22Rv1 (cell line): ENCODE measurements at regions not wholly inside any gene's neighbourhood (a gene's known extent, or its start where the extent isn't known, plus 50 kb on each side); places are given as distances from the start of the nearest gene placed in this dataset.

Experiments
- H3K27ac ChIP-seq: fragments of 450-650 bp; 2 replicates; pipeline ENCODE4 v1.5.1; 2017
- ZFX ChIP-seq: fragments of 450-650 bp; IDR thresholded peaks from 2 replicates; pipeline ENCODE4 v1.6.1; 2017; ENCODE audit warnings: antibody characterized with exemption, borderline replicate concordance
- TF ChIP-seq, protein P1 (sequence below): fragments of 450-650 bp; IDR thresholded peaks from 2 replicates; pipeline ENCODE4 v1.5.1; 2017; ENCODE audit warnings: mild to moderate bottlenecking

DNA sequence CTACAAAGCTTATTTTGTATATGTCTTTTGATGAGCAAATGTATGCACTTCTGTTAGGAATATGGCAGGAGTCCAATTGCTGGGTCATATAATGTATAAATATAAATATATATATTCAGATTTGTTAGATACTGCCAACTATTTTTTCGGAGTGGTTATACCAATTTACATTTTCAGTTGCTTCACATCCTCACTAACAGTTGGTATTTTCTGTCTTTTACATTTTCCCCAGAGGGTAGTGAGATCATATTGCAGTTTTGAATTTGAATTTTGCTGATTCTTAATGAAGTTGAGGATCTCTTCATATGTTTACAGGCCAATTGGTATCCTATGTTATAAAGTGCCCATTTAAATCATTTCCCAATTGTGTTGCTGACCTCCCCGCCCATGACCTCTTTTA lies 139.0 kb upstream of the KCNMB2 start:
- TF ChIP-seq, protein P1, sequence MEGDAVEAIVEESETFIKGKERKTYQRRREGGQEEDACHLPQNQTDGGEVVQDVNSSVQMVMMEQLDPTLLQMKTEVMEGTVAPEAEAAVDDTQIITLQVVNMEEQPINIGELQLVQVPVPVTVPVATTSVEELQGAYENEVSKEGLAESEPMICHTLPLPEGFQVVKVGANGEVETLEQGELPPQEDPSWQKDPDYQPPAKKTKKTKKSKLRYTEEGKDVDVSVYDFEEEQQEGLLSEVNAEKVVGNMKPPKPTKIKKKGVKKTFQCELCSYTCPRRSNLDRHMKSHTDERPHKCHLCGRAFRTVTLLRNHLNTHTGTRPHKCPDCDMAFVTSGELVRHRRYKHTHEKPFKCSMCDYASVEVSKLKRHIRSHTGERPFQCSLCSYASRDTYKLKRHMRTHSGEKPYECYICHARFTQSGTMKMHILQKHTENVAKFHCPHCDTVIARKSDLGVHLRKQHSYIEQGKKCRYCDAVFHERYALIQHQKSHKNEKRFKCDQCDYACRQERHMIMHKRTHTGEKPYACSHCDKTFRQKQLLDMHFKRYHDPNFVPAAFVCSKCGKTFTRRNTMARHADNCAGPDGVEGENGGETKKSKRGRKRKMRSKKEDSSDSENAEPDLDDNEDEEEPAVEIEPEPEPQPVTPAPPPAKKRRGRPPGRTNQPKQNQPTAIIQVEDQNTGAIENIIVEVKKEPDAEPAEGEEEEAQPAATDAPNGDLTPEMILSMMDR = no peak
- no peak for TF ChIP-seq ZFX
- no peak overlapping the region for H3K27ac ChIP-seq

DNA sequence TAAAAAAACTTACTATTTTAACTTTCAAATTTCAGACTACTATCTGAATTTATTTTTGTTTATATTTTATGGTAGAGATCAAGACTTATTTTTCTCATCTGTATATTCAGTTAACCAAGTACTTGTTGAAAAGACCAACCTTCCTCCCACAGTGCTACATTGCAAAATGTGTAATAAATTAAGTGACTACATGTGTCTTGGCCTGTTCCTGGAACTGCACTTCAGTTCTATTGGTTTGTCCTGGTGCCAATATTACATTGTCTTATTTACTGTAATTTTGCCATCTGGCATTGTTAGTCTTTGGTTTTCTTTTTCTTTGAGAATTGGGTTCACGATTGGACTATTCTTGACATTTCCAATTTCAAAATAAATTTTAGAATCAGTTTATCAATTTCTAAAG lies 138.4 kb upstream of the KCNMB2 start:
- no peak for TF ChIP-seq ZFX
- TF ChIP-seq, protein P1 = no peak
- H3K27ac ChIP-seq = no peak overlapping the region

DNA sequence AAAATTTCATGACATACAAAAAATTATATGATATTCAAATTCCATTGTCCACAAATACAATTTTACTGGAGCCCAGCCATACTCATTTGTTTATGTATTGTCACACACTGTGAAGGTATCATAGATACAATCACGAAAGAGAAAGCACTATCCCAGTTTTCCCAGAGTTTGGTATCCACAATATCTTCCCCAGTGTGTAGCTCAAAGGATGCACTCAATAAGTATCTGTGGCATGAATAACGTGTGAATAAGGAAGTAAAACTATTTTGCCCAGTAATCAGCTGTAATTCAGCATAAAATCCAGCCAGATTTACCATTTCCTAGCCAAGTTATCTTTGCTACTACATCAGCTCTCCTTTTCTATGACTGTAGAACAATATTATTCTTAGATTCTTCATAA lies 131.3 kb upstream of the KCNMB2 start:
- TF ChIP-seq ZFX = no peak
- TF ChIP-seq, protein P1 = no peak
- no peak overlapping the region for H3K27ac ChIP-seq

DNA sequence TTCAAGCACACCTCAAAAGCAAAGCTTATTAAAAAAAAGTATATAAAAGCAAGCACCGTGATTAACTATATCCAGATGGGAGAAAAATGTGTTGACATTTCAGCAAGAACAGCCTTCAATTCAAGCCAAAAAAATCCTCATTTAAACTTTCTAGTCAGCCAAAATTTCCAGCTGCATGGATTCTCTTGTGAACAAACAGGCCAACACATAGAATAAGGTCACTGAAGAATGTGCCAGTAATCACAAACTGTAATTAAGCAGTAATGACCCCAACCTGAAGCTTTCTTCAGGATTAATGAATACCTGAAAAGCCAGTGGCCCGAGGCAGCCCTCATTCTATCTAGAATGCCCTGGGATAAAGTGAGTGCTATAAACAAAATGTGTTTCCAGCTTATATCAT lies 130.7 kb upstream of the KCNMB2 start:
- TF ChIP-seq, protein P1 = no peak
- no peak for TF ChIP-seq ZFX

DNA sequence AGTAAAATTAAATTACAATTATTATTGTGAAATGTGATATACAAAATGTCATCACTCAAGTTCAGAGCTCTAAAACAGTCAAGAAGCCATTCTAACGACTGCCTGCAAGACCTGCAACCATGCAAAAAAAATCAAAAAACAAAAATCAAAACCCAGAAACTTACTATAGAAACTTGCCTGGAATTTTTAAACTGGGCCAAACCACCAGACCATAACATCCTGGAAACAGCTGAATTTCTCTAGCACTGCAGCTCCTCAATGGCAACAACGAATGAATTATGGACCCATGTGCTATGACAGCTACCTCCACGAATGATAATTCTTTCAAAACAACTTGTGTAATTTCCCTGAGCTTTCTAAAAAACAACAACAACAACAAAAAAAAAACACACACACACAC lies 130.0 kb upstream of the KCNMB2 start:
- no peak overlapping the region for H3K27ac ChIP-seq
- TF ChIP-seq ZFX = no peak

More for the DNA sequence above, 130.7 kb upstream of the KCNMB2 start:
- H3K27ac ChIP-seq = no peak overlapping the region

DNA sequence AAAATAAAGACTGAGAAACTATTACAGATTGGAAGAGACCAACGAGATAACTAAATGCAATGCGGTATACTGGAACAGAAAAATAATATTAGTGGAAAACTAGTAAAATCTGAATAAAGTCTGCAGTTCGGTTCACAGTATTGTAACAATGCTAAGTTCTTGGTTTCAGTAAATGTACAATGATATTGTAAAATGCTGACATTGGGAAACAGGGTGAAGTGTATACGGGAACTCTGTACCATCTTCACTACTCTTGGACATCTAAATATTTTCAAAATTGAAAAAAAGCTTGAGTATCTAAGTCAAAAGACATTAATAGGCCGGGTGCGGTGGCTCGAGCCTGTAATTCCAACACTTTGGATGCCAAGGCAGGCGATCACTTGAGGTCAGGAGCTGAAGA lies 120.9 kb upstream of the KCNMB2 start:
- no peak overlapping the region for H3K27ac ChIP-seq
- TF ChIP-seq, protein P1 = no peak
- TF ChIP-seq ZFX = no peak

DNA sequence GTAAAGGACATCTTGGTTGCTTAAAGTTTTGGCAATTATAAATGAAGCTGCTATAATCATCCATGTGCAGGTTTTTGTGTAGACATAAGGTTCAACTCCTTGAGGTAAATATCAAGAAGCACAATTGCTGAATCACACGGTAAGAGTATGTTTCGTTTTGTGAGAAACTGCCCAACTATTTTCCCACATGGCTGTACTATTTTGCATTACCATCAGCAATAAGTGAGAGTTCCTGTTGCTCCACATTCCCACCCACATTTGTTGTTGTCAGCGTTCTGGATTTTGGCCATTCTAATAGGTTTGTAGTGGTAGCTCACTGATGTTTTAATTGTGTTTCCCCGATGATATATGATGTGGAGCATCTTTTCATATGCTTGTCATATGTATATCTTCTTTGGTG lies 118.5 kb upstream of the KCNMB2 start:
- no peak overlapping the region for H3K27ac ChIP-seq
- TF ChIP-seq ZFX = no peak
- TF ChIP-seq, protein P1 = no peak

DNA sequence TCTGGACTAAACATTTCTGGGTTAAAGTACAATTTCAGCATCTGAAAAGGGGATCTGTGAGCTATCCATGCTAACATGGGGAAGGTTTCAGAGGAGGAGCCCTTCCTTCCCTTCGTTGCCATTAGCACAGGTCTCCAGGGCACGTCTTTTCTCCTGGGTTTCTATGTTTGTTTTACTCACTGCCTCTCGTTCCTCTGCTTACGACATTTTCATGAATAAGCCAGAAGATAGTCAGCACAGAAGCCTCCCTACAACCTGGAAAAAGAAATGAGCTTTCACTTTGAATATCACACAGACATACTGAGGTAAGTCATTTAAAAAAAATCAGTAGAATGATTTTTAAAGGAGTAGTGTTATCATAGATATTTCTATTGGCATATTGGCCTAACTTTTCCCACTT lies 117.2 kb upstream of the KCNMB2 start:
- no peak overlapping the region for H3K27ac ChIP-seq
- TF ChIP-seq ZFX = no peak
- TF ChIP-seq, protein P1 = no peak
